Stimulated activated CD8-positive, alpha-beta memory T cell treated with anti-CD3 and anti-CD28 coated beads, Interleukin-7, amount 100 ng/mL, for 48 hours (primary cell): ENCODE measurements at regions not wholly inside any gene's neighbourhood (a gene's known extent, or its start where the extent isn't known, plus 50 kb on each side); places are given as distances from the start of the nearest gene placed in this dataset.

Experiments
- DNase-seq, 2 donors: peaks; one replicate each; pipeline ENCODE4 v3.0.0-alpha.2; 2020; ENCODE audit warnings: low read depth in 1 of 2; ENCODE audit errors: extremely low read depth in 1 of 2

DNA sequence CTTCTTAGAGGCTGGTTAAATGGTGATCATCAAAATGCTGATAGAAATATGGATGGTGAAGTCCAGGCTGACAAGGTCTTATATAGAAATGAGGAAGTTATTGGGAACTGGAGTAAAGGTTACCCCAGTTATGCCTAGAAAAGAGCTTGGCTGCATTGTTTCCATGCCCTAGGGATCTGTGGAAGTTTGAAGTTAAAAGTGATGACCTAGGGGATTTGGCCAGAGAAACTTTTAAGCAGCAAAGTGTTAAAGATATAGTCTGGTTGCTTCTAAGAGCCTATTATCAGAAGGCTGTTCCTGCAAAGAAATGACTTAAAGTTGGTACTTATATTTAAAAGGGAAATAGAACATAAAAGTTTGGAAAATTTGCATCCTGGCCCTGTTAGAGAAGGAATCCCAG, 200.3 kb downstream of the ICE1 start:
- DNase-seq: no peak

DNA sequence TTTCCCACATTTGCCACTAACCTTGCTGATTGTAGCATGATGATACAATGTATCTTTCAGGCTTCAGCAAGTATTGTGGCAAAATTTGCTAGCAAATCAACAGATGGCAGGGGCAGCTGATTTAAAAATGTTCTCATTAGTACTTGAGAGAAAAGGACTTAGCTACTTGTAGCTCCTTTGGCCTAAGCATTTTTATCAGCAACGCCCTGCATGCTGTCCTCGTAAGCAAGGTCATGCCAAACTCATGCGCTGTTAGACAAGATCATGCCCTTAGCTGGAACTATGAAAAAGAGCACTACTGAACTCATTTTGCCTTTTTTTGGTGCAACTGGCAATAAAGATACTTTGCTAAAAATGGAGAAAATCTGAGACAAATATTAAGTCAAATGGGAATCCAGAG, 197.1 kb downstream of the ICE1 start:
- DNase-seq: no peak

DNA sequence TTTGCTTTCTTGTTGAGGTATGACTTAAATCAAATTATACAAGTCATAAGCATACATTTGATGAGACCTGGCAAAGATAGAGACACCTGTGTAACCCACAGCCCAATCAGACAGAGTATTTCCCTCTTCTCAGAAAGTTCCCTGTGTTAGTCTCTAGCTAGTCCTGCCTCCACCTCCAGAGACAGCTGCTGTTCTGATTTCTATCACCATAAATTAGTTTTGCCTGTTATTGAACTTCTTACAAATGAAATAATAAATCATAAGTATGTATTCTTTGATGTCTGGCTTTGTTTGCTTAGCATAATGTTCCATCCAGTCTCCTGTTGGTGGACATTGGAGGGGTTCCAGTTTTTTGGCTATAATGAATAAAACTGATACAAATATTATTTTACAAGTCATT, 194.5 kb downstream of the ICE1 start:
- DNase-seq: no peak

DNA sequence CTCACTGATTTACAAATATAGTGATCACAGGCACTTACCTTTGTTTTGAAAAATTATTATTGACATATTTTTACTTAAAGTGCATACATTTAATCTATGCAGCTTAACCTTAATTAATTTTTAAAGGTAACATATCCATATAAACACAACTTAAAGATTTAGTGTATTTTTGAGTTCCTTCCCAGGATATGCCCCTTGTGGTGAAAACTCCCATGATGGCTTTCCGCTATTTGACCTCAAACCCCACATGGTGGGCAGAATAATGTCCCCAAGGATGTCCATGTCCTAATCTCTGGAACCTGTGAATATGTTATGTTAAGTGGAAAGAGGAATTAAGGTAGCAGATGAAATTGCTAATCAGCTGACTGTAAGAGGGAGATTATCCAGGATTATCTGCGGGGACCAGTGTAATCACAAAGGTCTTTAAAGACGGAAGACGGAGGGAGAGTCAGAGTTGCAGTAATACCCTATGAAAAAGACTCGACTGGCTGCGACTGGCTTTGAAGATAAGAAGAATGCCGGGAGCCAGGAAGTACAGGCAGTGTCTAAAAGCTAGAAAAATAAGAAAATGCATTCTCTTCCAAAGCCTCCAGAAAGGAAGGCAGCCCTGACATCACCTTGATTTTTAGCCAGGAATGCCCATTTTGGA, 193.9 kb downstream of the ICE1 start:
- no peak for DNase-seq

DNA sequence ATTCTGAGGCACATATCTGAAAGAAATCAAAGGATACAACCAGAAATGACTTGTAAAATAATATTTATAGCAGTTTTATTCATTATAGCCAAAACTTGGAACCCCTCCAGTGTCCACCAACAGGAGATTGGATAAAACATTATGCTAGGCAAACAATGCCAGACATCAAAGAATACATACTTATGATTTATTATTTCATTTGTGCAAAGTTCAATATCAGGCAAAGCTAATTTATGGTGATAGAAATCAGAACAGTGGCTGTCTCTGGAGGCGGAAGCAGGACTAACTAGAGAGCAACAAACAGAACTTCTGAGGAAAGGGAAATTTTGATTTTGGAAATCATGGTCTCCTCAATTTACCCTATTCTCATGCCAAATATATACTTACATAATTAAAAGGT, 193.1 kb downstream of the ICE1 start:
- no peak for DNase-seq

DNA sequence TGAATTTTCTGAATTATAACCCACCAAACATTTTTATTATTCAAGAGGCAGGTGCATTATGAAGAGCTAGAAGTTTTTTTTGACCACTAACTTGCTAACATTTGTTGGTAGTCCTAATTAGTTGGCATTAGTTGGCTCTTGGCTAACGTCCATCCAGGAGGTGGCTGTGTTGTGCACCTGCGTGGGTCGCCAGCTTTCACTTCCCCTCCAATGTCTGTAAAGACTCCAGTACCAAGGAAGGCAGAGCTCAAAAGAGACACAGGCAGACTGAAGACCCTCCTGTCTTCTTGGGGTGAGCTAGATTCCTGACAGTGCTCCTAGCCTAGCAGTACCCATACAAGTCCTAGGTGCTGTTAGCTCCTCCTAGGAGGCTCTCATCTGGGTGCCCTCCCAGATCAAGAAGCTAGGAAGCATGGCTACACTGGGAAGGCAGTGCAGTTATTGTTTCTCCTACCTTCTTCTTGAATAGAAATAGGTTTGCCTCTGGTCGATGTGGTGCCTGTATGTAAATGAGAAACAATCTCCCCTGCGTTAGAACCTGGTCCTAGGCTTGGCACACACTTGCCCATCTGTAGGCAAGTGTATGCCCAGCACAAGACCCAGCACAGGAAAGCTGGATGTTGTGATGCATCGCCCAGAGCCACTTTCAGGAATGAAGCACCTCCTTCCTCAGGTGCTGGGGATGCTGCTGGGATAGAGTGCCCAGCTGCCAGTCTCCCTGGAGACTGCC, 190.9 kb downstream of the ICE1 start:
- no peak for DNase-seq

DNA sequence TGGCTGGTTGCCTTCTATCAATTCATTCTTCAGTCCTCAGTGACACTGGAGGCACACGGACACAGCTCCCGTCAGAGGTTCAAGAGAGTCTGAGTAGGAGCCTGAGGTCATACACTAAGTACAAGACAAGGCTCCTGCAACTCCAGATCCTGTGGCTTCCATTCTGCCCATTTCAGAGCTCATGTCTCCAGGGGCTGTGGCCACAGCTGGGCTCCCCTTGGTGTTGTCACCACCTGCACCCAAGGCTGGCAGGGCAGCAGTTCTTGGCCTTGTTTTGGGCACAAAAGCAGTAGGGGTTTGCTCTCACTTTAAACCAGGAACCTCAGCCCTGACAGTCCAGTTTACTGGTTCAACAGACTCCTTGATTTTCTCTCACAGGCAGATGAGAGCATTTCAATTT, 189.6 kb downstream of the ICE1 start:
- DNase-seq: no peak

DNA sequence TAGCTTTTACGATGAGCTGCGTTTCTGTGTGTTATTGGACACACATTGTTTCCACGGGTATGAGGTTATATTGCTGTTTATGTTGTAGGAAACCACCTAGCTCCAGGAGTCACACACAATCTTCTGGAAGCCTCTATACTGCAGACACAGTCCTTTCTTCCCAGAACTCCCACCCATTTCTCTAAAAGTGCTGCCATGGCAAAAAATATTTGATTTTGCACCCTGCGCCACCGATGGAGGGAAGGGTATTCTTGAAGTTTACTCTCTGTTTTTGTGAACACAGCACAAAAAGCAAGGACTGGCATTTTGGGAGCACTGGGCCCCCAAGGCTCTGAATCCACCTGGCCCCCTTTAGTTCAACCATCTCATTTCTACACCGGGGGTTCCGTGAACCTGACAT, 187.5 kb downstream of the ICE1 start:
- DNase-seq: no peak

DNA sequence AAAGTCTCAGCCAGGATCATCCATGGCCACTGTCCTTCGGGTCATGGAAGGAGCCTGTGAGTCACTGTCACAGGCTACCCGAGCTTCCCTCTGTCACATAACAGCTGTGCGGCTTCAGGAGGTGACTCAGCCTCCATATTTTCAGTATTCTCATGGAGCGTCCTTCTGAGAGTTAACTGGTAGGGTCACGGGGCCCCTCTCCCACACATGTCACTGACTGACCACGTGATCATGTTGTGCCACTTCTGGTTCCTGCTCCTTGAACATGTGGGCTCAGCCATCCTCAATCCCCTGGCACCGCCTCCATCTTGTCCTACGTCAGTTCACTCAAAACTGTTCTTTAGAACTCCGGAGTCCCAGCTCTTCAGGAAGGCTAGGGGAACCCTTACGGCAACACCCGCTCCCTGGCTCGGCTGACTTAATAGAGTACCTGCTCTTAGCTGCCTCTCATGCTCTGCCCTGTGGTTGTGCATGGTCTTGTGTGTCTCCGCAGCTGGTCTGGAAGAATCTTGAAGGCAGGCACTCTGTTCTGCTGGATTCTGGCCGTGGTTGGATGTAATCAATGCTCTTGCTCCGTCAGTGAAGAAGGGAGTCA, 182.8 kb downstream of the ICE1 start:
- DNase-seq: no peak

DNA sequence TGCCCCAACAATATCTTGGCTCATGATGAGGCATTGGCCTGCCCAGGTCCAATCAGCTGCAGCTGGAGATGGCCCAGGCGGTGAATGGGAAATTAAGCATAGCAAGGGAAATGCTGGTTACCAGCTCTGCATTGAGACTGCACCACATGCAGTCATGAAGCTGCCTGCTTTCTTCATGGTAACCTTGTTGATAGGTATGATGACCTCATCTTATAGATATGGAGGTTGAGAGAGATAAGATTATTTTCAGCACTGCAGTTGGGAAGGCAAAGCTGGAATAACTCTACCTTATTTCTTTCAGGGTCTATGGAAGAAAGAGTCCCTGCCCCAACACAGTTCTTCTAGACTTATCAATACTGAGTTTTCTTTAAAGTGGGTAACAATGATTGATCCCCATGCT, 180.1 kb downstream of the ICE1 start:
- DNase-seq: no peak

DNA sequence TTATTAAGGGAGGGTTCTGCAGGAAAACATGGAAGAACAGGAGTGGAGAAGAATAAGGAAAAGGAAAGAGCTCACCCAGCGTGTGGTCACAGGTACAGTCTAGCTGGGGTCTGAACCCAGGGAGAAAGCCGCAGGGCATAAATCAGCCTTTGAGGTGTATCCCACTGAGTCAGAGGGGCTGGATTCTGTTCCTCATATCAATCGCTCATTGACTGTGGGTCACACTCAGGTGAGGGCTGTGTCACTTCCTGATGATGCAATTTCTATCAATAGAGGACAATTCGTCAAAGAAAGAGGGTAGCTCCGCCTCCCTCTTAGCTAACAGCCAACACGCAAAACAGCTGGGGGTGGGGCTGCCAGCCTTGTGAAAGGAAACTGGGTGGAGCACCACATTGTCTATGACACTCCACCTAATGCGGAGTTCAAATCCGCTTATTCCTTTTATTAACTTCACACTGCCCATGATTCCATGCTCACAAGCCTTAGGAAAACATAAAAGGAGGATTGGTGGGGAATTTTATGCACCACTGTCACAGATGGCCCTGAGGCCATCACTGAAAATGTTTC, 176.2 kb downstream of the ICE1 start:
- no peak for DNase-seq

DNA sequence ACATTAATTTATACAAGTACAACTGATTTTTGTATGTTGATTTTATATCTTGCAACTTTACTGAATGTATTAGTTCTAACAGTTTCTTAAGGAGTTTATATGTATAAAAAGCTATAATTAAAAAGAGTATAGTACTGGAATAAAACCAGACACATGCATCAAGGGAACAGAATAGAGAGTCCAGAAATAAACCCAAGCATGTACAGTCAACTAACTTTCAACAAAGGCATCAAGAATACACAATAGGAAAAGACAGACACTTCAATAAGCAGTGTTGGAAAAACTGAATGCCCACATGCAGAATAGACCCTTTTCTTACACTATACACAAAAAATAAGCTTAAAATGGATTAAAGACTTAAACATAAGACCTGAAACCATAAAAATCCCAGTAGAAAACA, 170.9 kb downstream of the ICE1 start:
- DNase-seq: no peak

DNA sequence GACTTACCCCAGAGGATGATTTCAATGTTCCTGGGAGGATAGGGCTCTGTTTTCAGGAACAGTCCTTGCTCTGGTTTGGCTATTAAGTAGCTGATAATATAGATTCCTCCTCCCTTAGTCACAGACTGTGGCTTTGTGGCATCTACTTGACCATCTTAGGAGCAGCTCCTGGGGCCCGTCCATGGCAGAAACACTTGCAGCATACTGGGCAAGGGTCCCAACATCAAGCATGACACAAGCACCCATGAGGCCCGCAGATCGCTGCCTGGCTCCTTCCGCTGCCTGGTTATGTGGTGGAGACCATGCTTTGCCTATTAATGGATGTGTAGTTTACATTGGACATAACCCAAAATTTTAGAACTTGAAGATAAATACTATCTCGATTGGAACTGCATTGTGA, 170.1 kb downstream of the ICE1 start:
- DNase-seq: no peak

DNA sequence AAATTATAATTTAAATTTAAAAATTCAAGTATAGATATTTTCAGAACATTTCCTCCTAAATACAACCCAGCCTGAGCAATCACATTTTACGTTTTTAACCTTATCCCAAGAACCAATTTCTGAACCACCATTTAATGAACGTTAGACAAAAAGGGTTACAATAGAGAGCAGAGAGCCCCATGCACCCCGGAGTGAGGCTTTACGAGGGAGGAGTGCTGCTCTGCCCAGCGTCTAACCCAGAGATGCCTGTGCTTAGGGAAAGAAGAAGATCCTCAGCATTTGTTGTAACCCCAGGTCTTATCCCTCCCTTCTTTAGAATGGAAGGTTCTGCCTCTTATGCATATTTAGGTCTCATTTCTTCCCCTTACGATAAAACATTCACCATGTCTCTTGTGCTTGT, 169.1 kb downstream of the ICE1 start:
- no peak for DNase-seq

DNA sequence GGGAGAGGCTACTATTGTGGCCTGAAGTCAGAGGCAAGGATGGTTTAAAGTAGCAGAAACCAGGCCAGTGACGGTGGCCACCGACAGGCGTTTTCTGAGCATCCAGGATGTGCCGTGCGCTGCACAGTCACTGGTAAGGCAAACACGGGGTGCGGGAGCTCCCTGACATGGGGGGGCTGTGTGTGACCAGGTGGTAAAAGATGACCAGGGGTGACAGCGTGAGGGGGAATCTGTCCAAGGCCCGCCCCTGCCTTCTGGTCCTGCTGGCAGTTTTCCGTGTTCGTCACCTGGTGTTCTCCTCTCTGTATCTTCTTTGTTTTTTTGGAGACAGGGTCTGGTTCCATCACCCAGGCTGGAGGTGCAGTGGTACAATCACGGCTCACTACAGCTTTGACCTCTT, 167.4 kb downstream of the ICE1 start:
- DNase-seq: no peak

DNA sequence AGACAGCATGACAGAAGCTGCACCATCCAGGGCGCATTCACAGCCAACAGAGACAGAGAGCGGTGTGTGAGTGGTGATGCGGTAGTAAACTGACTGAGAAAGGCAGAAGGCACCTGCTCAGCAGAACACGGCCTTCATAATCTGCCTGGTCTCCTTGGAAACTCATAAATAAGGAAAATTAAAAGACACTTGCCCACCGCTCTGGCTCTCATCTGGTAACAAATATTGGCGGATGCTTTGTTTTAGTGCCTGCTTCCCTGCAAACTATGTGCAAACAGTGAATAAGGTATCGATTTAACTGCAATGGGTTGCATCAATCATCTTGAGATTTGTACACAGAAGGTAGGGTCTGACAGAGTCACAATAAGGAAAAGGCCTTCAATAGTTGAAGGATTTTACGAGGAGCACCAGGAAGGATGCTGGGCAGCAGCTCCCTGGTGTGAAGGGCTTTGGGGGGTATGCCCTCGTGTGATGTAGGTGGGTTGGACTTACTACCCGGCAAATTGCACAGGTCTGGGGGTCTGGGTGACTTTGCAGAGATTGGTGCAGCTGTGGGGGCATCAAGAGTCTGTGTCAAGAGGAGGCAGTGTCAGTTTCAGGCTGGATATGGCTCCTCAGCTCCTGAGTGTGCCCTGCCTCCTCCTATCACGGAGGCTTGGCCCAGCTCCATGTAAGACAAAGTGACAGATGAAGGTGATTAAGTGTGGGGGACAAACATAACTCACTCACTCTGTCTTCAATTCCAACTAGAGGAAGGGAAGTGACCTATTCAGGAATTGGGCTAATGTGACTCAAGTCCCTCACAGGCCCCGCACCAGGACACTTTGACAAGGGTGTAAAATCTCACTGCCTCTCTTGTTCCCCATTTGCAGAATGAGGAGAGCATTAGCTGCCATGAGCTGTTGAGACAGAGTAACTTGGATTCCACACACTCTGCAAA, 166.7 kb downstream of the ICE1 start:
- no peak for DNase-seq

DNA sequence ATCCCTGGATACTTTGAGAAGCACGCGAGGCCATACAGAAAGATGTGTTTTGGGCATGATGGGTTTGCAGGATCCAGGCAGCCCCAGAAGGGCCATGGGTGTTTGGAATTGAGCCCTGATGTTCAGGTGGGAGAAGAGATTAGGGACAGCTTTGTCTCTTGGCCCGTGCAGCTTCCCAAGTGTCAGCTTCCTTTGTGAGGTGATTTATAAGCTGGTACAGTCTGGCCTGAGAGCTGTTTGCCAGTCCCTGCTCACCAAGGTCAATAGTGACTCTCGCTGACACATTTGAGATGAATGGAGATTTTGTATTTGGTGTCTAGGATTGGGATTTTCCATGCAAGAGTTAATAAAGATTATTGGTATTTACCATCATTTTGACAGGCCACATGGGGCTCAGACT, 165.9 kb downstream of the ICE1 start:
- DNase-seq: no peak

DNA sequence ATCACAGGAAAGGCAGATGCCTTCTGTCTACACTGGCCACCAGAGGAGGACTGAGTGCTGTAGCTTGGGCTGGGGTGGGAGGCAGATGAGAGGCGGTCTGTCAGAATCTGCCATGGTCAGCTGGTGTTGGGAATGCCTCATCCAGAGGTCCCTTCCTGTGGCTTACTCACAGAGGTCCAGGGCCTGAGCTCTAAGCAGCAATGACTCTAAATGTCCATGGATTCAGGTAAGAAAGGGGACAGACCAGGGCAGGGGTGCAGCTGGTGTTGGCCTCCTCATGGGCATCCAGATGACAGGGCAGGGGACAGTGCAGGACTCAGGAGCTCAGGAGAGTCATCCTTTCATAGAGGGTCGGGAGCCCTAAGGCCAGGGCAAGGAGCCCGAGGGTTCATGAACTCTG, 165.0 kb downstream of the ICE1 start:
- no peak for DNase-seq

DNA sequence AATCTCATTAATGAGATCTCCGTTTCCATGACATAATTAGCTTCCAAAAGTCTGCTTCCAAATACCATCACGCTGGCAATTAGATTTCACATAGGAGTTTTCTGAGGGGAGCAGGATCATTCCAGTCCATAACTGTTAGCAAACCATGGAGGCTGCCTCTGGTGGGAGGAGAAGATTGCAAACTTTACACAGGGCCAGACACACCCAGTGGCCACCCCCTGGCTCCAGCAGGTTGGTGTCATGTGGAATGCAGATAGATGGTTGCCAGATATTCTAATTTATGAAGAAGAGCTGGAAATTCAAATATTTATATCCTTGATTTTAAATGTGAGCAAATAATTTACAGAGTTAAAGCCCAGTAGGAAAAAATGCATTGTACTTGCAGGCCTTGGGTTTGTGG, 164.2 kb downstream of the ICE1 start:
- no peak for DNase-seq

DNA sequence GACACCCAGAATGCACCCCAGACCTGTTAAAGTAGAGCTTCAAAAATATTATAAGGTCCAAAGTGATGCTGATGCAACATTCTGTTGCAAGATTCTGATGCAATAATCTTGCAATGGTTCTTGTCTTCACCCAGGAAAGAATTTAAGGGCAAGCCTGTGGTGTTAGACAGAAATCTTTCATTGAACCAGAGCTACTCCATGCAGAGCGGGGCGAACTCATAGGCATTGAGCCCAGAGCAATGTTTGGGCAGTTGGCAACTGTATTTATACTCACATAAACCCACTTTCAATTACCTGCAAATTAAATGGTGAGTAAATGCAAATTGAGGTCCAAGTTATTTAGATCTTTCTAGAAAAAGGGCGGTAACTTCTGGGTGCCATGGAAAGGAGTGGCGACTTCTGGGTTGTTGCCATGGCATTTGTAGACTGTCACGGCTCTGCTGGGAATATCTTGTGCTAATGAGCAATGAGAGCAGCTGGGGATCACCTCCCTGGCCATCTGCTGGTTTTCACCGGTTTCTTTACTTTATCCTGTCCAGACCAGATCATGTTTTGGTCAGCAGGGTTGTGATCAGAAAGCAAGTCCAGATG, 163.4 kb downstream of the ICE1 start:
- no peak for DNase-seq

DNA sequence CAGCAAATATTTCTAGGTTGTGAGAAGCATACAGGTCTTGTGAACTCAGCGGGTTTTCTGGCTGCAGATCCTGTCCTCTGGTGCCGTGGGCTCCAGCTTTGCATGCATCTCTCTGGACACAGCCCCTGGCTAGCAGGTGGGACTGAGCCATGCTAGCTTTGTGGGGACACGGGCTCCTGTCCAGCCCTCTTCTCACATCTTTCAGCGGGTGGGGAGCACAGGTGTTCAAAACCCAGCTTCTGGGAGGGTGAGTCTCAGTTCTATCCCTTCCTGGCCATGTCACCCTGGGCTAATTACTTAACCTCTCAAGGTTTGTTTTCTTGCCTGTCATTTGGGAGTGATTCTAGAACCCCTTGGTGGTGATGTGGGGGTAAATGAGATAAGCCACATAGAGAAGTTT, 162.3 kb downstream of the ICE1 start:
- no peak for DNase-seq
